GM23338 (cell line): ENCODE measurements at regions not wholly inside any gene's neighbourhood (a gene's known extent, or its start where the extent isn't known, plus 50 kb on each side); places are given as distances from the start of the nearest gene placed in this dataset.

Experiments used
- ATAC-seq: fragments of 200-7000 bp; cut with Tn5 transposase; 3 replicates; pipeline ENCODE4 v1.9.1; 2020
- DNase-seq: peaks from one replicate; pipeline ENCODE4 v3.0.0-alpha.2; 2015; ENCODE audit warnings: low spot score
- H2AFZ ChIP-seq: fragments of 200-600 bp; sonication (generic); 2 replicates; pipeline ENCODE4 v1.8.0; 2016; ENCODE audit warnings: antibody characterized with exemption, mild to moderate bottlenecking, moderate library complexity
- H3F3A ChIP-seq: fragments of 200-600 bp; sonication (generic); replicated peaks from 2 replicates; pipeline ENCODE4 v1.8.0; 2017; ENCODE audit warnings: antibody characterized with exemption, mixed run types, low read depth
- H3K27ac ChIP-seq: fragments of 200-600 bp; sonication (generic); 2 replicates; pipeline ENCODE4 v1.6.1; 2016; ENCODE audit warnings: low read depth
- H3K27me3 ChIP-seq: fragments of 200-600 bp; sonication (generic); 2 replicates; pipeline ENCODE4 v1.8.0; 2016; ENCODE audit warnings: mild to moderate bottlenecking, mixed run types, moderate library complexity; ENCODE audit not compliant: insufficient read depth
- H3K36me3 ChIP-seq: fragments of 200-600 bp; sonication (generic); 2 replicates; pipeline ENCODE4 v1.8.0; 2016; ENCODE audit warnings: mild to moderate bottlenecking; ENCODE audit not compliant: insufficient read depth
- H3K4me1 ChIP-seq: fragments of 200-600 bp; sonication (generic); 2 replicates; pipeline ENCODE4 v1.8.0; 2016; ENCODE audit warnings: mild to moderate bottlenecking, moderate library complexity; ENCODE audit not compliant: insufficient read depth
- H3K4me2 ChIP-seq: fragments of 200-600 bp; sonication (generic); 2 replicates; pipeline ENCODE4 v1.7.1; 2017; ENCODE audit warnings: mixed run types
- H3K4me3 ChIP-seq: fragments of 200-600 bp; sonication (generic); 2 replicates; pipeline ENCODE4 v1.6.1; 2016; ENCODE audit warnings: mixed run types
- H3K79me2 ChIP-seq: fragments of 200-600 bp; sonication (generic); replicated peaks from 2 replicates; pipeline ENCODE4 v1.8.0; 2017; ENCODE audit warnings: mild to moderate bottlenecking; ENCODE audit not compliant: insufficient read depth
- H3K9me2 ChIP-seq: fragments of 200-600 bp; sonication (generic); 2 replicates; pipeline ENCODE4 v1.8.0; 2017; ENCODE audit not compliant: insufficient read depth
- H4K20me1 ChIP-seq: fragments of 200-600 bp; sonication (generic); replicated peaks from 2 replicates; pipeline ENCODE4 v1.8.0; 2017; ENCODE audit warnings: mild to moderate bottlenecking; ENCODE audit not compliant: insufficient read depth
- H3K27ac Mint-ChIP-seq: 2 replicates; pipeline ENCODE4 v1.8.0; 2020; ENCODE audit warnings: inconsistent platforms, mild to moderate bottlenecking, moderate library complexity, mixed read lengths
- H3K27me3 Mint-ChIP-seq: 3 replicates; pipeline ENCODE4 v1.8.0; 2022; ENCODE audit warnings: low read depth, mild to moderate bottlenecking, moderate library complexity, mixed read lengths, inconsistent platforms; ENCODE audit not compliant: insufficient read depth, poor library complexity
- H3K36me3 Mint-ChIP-seq: 3 replicates; pipeline ENCODE4 v1.8.0; 2021; ENCODE audit warnings: low read depth, mild to moderate bottlenecking, inconsistent platforms, moderate library complexity, mixed read lengths
- H3K4me1 Mint-ChIP-seq: 3 replicates; pipeline ENCODE4 v1.8.0; 2020; ENCODE audit warnings: mild to moderate bottlenecking, inconsistent platforms, mixed read lengths
- H3K4me3 Mint-ChIP-seq: 3 replicates; pipeline ENCODE4 v1.8.0; 2021; ENCODE audit warnings: moderate library complexity, mild to moderate bottlenecking, inconsistent platforms, mixed read lengths
- H3K9me3 Mint-ChIP-seq: 3 replicates; pipeline ENCODE4 v1.8.0; 2020; ENCODE audit warnings: moderate library complexity, mild to moderate bottlenecking, inconsistent platforms, mixed read lengths
- CTCF ChIP-seq, 2 experiments: fragments of 200-600 bp in 1 of 2; sonication (generic) in 1 of 2; conservative IDR thresholded peaks; 2 replicates each; pipeline versions ENCODE4 v1.5.1 to v1.6.1; 2016 to 2017; ENCODE audit warnings: antibody characterized with exemption in 2 of 2, low read depth in 2 of 2, mild to moderate bottlenecking in 2 of 2, moderate library complexity in 1 of 2
- ETS1 ChIP-seq: IDR thresholded peaks from 2 replicates; pipeline ENCODE4 v1.6.1; 2016; ENCODE audit warnings: antibody characterized with exemption
- EZH2 ChIP-seq: fragments of 200-600 bp; sonication (generic); IDR thresholded peaks from one replicate; pipeline ENCODE4 v1.8.0; 2017; ENCODE audit warnings: antibody characterized with exemption, mild to moderate bottlenecking, low read depth; ENCODE audit not compliant: unreplicated experiment
- JUNB ChIP-seq: IDR thresholded peaks from one replicate; pipeline ENCODE4 v1.6.1; 2016; ENCODE audit warnings: antibody characterized with exemption; ENCODE audit not compliant: unreplicated experiment
- NANOG ChIP-seq: IDR thresholded peaks from 2 replicates; pipeline ENCODE4 v1.6.1; 2016; ENCODE audit warnings: antibody characterized with exemption, borderline replicate concordance
- POLR2AphosphoS5 ChIP-seq: IDR thresholded peaks from 2 replicates; pipeline ENCODE4 v1.6.1; 2016; ENCODE audit warnings: antibody characterized with exemption, low read depth
- STAT1 ChIP-seq: IDR thresholded peaks from one replicate; pipeline ENCODE4 v1.6.1; 2016; ENCODE audit warnings: antibody characterized with exemption; ENCODE audit not compliant: unreplicated experiment
- ZNF114 ChIP-seq: fragments of 250-450 bp; sonication (Bioruptor Pico); IDR thresholded peaks from 2 replicates; pipeline ENCODE4 v1.5.0; 2020; ENCODE audit warnings: mild to moderate bottlenecking, moderate library complexity
- ZNF331 ChIP-seq: fragments of 250-450 bp; sonication (Bioruptor Pico); IDR thresholded peaks from 2 replicates; pipeline ENCODE4 v1.5.0; 2020; ENCODE audit warnings: low read depth, mild to moderate bottlenecking, moderate library complexity
- ZNF462 ChIP-seq: fragments of 250-450 bp; sonication (Bioruptor Pico); IDR thresholded peaks from 2 replicates; pipeline ENCODE4 v1.5.0; 2020; ENCODE audit warnings: mild to moderate bottlenecking, moderate library complexity

GRCh38 chr11:134745456-134745855, 333.4 kb upstream of the B3GAT1 start (continued):
- no peak for TF ChIP-seq ZNF462 (CRISPR knock-in tag)
- no peak for TF ChIP-seq ZNF331 (CRISPR knock-in tag)
- TF ChIP-seq ETS1 = no peak

- peaks cover 25% of the 10 kb centered on the region for H3K9me3 Mint-ChIP-seq
- no peaks in the 10 kb centered on the region; the same call in 1 of the 2 replicates for H3K36me3 ChIP-seq
- H2AFZ ChIP-seq = no peak overlapping the region
- no peaks in the 10 kb centered on the region for H3F3A ChIP-seq
- peaks cover 9% of the 10 kb centered on the region for H3K27me3 Mint-ChIP-seq
- no peaks in the 10 kb centered on the region for H3K79me2 ChIP-seq
- no peak for DNase-seq
- no peak for ATAC-seq
- no peak overlapping the region for H3K4me3 ChIP-seq
- H3K27ac ChIP-seq = no peak overlapping the region
- TF ChIP-seq ZNF114 (no peak), CTCF (conservative IDR thresholded peaks at IDR 0.05; ENCODE audit: low read depth in 2 of 2) (no peak), ETS1 (no peak), POLR2AphosphoS5 (no peak), JUNB (no peak), NANOG (no peak), STAT1 (no peak), EZH2 (no peak)
- H3K4me1 ChIP-seq = peaks cover under 1% of the 10 kb centered on the region; the same call in 1 of the 2 replicates
- H3K27ac Mint-ChIP-seq = no peak overlapping the region
- H3K4me1 Mint-ChIP-seq = peaks cover 6% of the 10 kb centered on the region; the same call in 2 of the 3 replicates
- no peaks in the 10 kb centered on the region for H3K27me3 ChIP-seq
- H3K4me3 Mint-ChIP-seq = no peak overlapping the region
- H3K9me2 ChIP-seq = peaks cover 10% of the 10 kb centered on the region
- H3K36me3 Mint-ChIP-seq = peaks cover 26% of the 10 kb centered on the region
- H3K4me2 ChIP-seq = no peak overlapping the region
- no peaks in the 10 kb centered on the region for H4K20me1 ChIP-seq
These were observed 331.8 kb upstream of the B3GAT1 start for GRCh38 chr11:134743820-134744195.
